ENCODE measurements at regions not wholly inside any gene's neighbourhood (a gene's known extent, or its start where the extent isn't known, plus 50 kb on each side); places are given as distances from the start of the nearest gene placed in this dataset.

GRCh38 chr6:23663096-23663495 lies 462.9 kb upstream of the NRSN1 start:
- TF ChIP-seq CEBPB (IDR thresholded peaks at IDR 0.05) (no peak), KDM5A (IDR thresholded peaks at IDR 0.05) (no peak), FOXS1 (CRISPR knock-in tag; IDR thresholded peaks at IDR 0.05) (no peak), CTCF (IDR thresholded peaks at IDR 0.05) (no peak), GATA3 (IDR thresholded peaks at IDR 0.05; ENCODE audit: borderline replicate concordance) (no peak), USF2 (IDR thresholded peaks at IDR 0.05) (no peak), RFX5 (IDR thresholded peaks at IDR 0.05) (no peak), PHF8 (IDR thresholded peaks at IDR 0.05; ENCODE audit: borderline replicate concordance, low read depth) (no peak), CBX2 (IDR thresholded peaks at IDR 0.05; ENCODE audit: borderline replicate concordance, low read depth) (no peak), TP53 (CRISPR knock-in tag; IDR thresholded peaks at IDR 0.05) (no peak), RAD21 (conservative IDR thresholded peaks at IDR 0.05 in 1 of 2, IDR thresholded peaks at IDR 0.05 in 1 of 2) (no peak), E2F6 (IDR thresholded peaks at IDR 0.05; ENCODE audit: borderline replicate concordance, low read depth) (no peak)

All from A549 (cell line).